HG03139 (cell line): ENCODE measurements at regions not wholly inside any gene's neighbourhood (a gene's known extent, or its start where the extent isn't known, plus 50 kb on each side); places are given as distances from the start of the nearest gene placed in this dataset.
"Not testable (repeated sequence)": the region's sequence is repeated elsewhere in the genome, so short reads cannot be mapped to it uniquely, and the experiment has no call there.

Experiments used
- ATAC-seq: cut with Tn5 transposase; IDR thresholded peaks from one replicate; pipeline ENCODE4 v1.9.1; 2021; ENCODE audit not compliant: unreplicated experiment

- no peak for ATAC-seq
Measured at GRCh38 chr3:72052841-72053409, 268.0 kb upstream of the PROK2 start.

GRCh38 chr3:72050771-72051170, 265.8 kb upstream of the PROK2 start:
- no peak for ATAC-seq

GRCh38 chr3:72050048-72050632, 265.2 kb upstream of the PROK2 start:
- no peak for ATAC-seq

- ATAC-seq: no peak
Measured at GRCh38 chr3:72049300-72049699, 264.4 kb upstream of the PROK2 start.

GRCh38 chr3:72048873-72049272, 263.9 kb upstream of the PROK2 start:
- ATAC-seq: no peak

GRCh38 chr3:72047221-72047871, 262.4 kb upstream of the PROK2 start:
- no peak for ATAC-seq

- ATAC-seq: no peak
Measured at GRCh38 chr3:72044231-72044855, 259.4 kb upstream of the PROK2 start.

- no peak for ATAC-seq
Measured at GRCh38 chr3:72043204-72044133, 258.5 kb upstream of the PROK2 start.

- ATAC-seq: no peak
Measured at GRCh38 chr3:72042397-72043203, 257.7 kb upstream of the PROK2 start.

GRCh38 chr3:72041511-72041910, 256.6 kb upstream of the PROK2 start:
- ATAC-seq: no peak

- ATAC-seq: no peak
Measured at GRCh38 chr3:72041076-72041475, 256.1 kb upstream of the PROK2 start.

- ATAC-seq: no peak
Measured at GRCh38 chr3:72039677-72040076, 254.7 kb upstream of the PROK2 start.

GRCh38 chr3:72036899-72037298, 252.0 kb upstream of the PROK2 start:
- no peak for ATAC-seq

- ATAC-seq: no peak
Measured at GRCh38 chr3:72035606-72036005, 250.7 kb upstream of the PROK2 start.

- no peak for ATAC-seq
Measured at GRCh38 chr3:72034986-72035385, 250.0 kb upstream of the PROK2 start.

GRCh38 chr3:72033666-72034428, 248.9 kb upstream of the PROK2 start:
- no peak for ATAC-seq

GRCh38 chr3:72032441-72033135, 247.6 kb upstream of the PROK2 start:
- ATAC-seq: no peak

- no peak for ATAC-seq
Measured at GRCh38 chr3:72031581-72031980, 246.6 kb upstream of the PROK2 start.

GRCh38 chr3:72030296-72030695, 245.3 kb upstream of the PROK2 start:
- not testable (repeated sequence) for ATAC-seq
